Hepatocyte (in vitro differentiated cells): ENCODE measurements at regions not wholly inside any gene's neighbourhood (a gene's known extent, or its start where the extent isn't known, plus 50 kb on each side); places are given as distances from the start of the nearest gene placed in this dataset.

Experiments used
- DNase-seq: peaks from one replicate; pipeline ENCODE4 v3.0.0-alpha.2; 2016; ENCODE audit warnings: low spot score
- H2AFZ ChIP-seq: fragments of 200-600 bp; sonication (generic); 2 replicates; pipeline ENCODE4 v1.6.0; 2016; ENCODE audit warnings: antibody characterized with exemption, mild to moderate bottlenecking
- H3K27ac ChIP-seq: fragments of 200-600 bp; sonication (generic); 2 replicates; pipeline ENCODE4 v1.5.1; 2016; ENCODE audit warnings: mild to moderate bottlenecking
- H3K27me3 ChIP-seq: fragments of 200-600 bp; sonication (generic); 2 replicates; pipeline ENCODE4 v1.6.1; 2016
- H3K36me3 ChIP-seq: fragments of 200-600 bp; sonication (generic); replicated peaks from 2 replicates; pipeline ENCODE4 v1.5.1; 2016; ENCODE audit warnings: low read depth; ENCODE audit not compliant: insufficient read depth
- H3K4me1 ChIP-seq: fragments of 200-600 bp; sonication (generic); 2 replicates; pipeline ENCODE4 v1.5.1; 2016; ENCODE audit warnings: mild to moderate bottlenecking, moderate library complexity; ENCODE audit not compliant: insufficient read depth
- H3K4me2 ChIP-seq: fragments of 200-600 bp; sonication (generic); 2 replicates; pipeline ENCODE4 v1.6.0; 2016
- H3K4me3 ChIP-seq: fragments of 200-600 bp; sonication (generic); 2 replicates; pipeline ENCODE4 v1.5.1; 2016; ENCODE audit warnings: mild to moderate bottlenecking
- H3K79me2 ChIP-seq: fragments of 200-600 bp; sonication (generic); 2 replicates; pipeline ENCODE4 v1.6.0; 2017; ENCODE audit warnings: mild to moderate bottlenecking
- H3K9me2 ChIP-seq: fragments of 200-600 bp; sonication (generic); replicated peaks from 2 replicates; pipeline ENCODE4 v1.6.0; 2017; ENCODE audit warnings: mild to moderate bottlenecking; ENCODE audit not compliant: insufficient read depth
- H3K9me3 ChIP-seq: fragments of 200-600 bp; sonication (generic); 2 replicates; pipeline ENCODE4 v1.5.1; 2016; ENCODE audit warnings: low read depth, mild to moderate bottlenecking
- H4K20me1 ChIP-seq: fragments of 200-600 bp; sonication (generic); 2 replicates; pipeline ENCODE4 v1.6.0; 2016; ENCODE audit warnings: mild to moderate bottlenecking; ENCODE audit not compliant: insufficient read depth, poor library complexity, severe bottlenecking
- EZH2 ChIP-seq: fragments of 200-600 bp; sonication (generic); IDR thresholded peaks from 2 replicates; pipeline ENCODE4 v1.6.1; 2016; ENCODE audit warnings: antibody characterized with exemption, mild to moderate bottlenecking, borderline replicate concordance
- EZH2phosphoT487 ChIP-seq: fragments of 200-600 bp; sonication (generic); IDR thresholded peaks from one replicate; pipeline ENCODE4 v1.6.1; 2018; ENCODE audit warnings: antibody characterized with exemption, mild to moderate bottlenecking, low read depth, moderate library complexity; ENCODE audit not compliant: unreplicated experiment, severe bottlenecking
- WGBS: methylation state at CpG from one replicate; pipeline ENCODE4 v1.1.6; 2016; ENCODE audit warnings: low lambda C conversion rate; ENCODE audit errors: missing lambda C conversion rate; 5-methylcytosine and 5-hydroxymethylcytosine counted together
- TF ChIP-seq, protein P1 (sequence below): fragments of 200-600 bp; sonication (generic); IDR thresholded peaks from 2 replicates; pipeline ENCODE4 v1.5.1; 2016; ENCODE audit warnings: antibody characterized with exemption, mild to moderate bottlenecking; ENCODE audit not compliant: poor library complexity

DNA sequence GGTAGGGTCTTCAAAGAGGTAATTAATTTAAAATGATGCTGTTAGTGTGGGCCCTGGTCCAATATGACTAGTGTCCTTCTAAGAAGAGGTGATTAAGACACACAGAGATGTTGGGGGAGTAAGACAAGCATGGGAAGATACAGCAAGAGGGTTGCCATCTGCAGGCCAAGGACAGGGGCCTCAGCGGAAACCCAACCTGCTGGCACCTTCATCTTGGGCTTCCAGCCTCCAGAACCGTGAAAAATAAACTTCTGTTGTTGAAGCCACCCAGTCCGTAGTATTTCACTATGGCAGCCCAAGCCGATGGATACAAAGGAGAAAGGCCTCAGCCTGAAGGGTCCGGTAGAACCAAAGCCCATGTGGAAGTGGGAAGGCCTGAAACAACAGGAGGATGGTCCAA, 161.7 kb upstream of the UBE2E1 start:
- H3K9me2 ChIP-seq = no peaks in the 10 kb centered on the region
- no peaks in the 10 kb centered on the region for H3K79me2 ChIP-seq
- H3K4me3 ChIP-seq = no peak overlapping the region
- peaks cover 11% of the 10 kb centered on the region for H3K4me1 ChIP-seq
- 94% methylated on average over 5 of the region's 5 CpGs for WGBS
- no peak overlapping the region for H3K4me2 ChIP-seq
- no peaks in the 10 kb centered on the region for H3K9me3 ChIP-seq
- H3K27me3 ChIP-seq = no peaks in the 10 kb centered on the region
- DNase-seq = no peak
- no peak overlapping the region for H3K27ac ChIP-seq
- no peak for TF ChIP-seq EZH2phosphoT487
- TF ChIP-seq, protein P1, sequence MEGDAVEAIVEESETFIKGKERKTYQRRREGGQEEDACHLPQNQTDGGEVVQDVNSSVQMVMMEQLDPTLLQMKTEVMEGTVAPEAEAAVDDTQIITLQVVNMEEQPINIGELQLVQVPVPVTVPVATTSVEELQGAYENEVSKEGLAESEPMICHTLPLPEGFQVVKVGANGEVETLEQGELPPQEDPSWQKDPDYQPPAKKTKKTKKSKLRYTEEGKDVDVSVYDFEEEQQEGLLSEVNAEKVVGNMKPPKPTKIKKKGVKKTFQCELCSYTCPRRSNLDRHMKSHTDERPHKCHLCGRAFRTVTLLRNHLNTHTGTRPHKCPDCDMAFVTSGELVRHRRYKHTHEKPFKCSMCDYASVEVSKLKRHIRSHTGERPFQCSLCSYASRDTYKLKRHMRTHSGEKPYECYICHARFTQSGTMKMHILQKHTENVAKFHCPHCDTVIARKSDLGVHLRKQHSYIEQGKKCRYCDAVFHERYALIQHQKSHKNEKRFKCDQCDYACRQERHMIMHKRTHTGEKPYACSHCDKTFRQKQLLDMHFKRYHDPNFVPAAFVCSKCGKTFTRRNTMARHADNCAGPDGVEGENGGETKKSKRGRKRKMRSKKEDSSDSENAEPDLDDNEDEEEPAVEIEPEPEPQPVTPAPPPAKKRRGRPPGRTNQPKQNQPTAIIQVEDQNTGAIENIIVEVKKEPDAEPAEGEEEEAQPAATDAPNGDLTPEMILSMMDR = no peak
- TF ChIP-seq EZH2 = no peak
- no peaks in the 10 kb centered on the region for H4K20me1 ChIP-seq
- H2AFZ ChIP-seq = no peak overlapping the region
- no peaks in the 10 kb centered on the region for H3K36me3 ChIP-seq

DNA sequence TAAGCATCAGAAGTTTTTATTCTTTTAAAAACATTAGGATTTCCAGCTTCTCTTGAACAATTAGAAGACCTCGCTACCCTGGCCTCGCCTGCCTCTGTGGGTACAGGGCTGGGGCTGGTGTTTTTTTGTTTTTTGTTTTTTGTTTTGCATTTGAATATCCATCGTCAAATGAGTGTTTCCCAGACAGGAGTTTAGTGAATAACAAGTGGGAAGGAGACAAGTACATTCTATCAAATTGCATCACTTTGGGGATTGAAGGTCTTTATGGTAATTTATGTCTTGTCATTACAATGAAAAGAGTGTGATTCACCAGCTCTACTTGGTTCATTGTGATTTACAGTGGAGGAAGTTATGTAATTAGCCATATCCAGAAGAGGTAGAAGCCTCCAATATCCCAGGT, 161.1 kb upstream of the UBE2E1 start:
- H3K27me3 ChIP-seq = no peaks in the 10 kb centered on the region
- no peaks in the 10 kb centered on the region for H3K79me2 ChIP-seq
- H3K9me3 ChIP-seq = no peaks in the 10 kb centered on the region
- H3K4me3 ChIP-seq = no peak overlapping the region
- H2AFZ ChIP-seq = no peak overlapping the region
- no peak overlapping the region for H3K27ac ChIP-seq
- H3K4me2 ChIP-seq = no peak overlapping the region
- H3K36me3 ChIP-seq = no peaks in the 10 kb centered on the region
- TF ChIP-seq, protein P1 = no peak
- TF ChIP-seq EZH2phosphoT487 (no peak), EZH2 (no peak)
- no peak for DNase-seq
- H3K4me1 ChIP-seq = peaks cover 11% of the 10 kb centered on the region
- WGBS = 93% methylated on average over 3 of the region's 3 CpGs
- no peaks in the 10 kb centered on the region for H3K9me2 ChIP-seq
- H4K20me1 ChIP-seq = no peaks in the 10 kb centered on the region

DNA sequence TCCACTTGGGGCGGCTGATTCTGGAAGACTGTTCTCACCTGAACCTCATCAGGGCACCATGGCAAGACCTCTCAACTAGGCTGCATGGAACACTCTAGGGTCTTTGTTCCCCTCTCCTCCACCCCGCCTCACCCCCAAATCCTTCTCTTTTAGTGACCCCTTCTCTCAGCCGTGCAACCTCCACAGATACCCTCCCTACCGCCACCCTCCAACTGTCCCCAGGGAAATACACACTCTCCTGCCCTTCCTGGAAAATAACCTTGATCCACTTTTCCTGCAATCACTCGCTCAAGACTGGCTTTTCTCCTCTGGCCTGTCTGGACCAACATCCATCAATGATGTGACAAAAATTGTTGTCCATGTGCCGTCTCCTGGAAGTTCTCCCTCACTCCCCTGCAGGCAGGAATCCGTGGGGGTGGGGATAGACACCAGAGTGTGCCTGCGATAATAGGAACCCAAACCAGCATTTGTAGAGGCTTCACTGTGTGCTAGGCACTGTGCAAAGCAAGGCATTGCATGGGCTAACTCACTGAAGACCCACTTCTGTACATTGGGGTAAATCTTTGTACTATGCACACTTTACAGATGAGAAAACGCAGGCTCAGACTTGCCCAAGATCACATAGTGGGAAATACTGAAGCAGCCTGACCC, 160.1 kb upstream of the UBE2E1 start:
- Histone ChIP-seq H3K4me3 (no peak overlapping the region), H3K27ac (no peak overlapping the region)
- TF ChIP-seq EZH2 = no peak
- no peak for TF ChIP-seq EZH2phosphoT487
- TF ChIP-seq, protein P1 = no peak

More for the DNA sequence above, 160.1 kb upstream of the UBE2E1 start:
- no peaks in the 10 kb centered on the region for H3K9me3 ChIP-seq
- no peak for DNase-seq
- no peaks in the 10 kb centered on the region for H4K20me1 ChIP-seq
- H2AFZ ChIP-seq = no peak overlapping the region
- H3K4me2 ChIP-seq = no peak overlapping the region
- no peaks in the 10 kb centered on the region for H3K27me3 ChIP-seq
- H3K4me1 ChIP-seq = peaks cover 11% of the 10 kb centered on the region
- 86% methylated on average over 9 of the region's 9 CpGs for WGBS
- no peaks in the 10 kb centered on the region for H3K36me3 ChIP-seq
- no peaks in the 10 kb centered on the region for H3K9me2 ChIP-seq
- H3K79me2 ChIP-seq = no peaks in the 10 kb centered on the region
